Heart right ventricle (tissue), 16 donors: ENCODE measurements at regions not wholly inside any gene's neighbourhood (a gene's known extent, or its start where the extent isn't known, plus 50 kb on each side); places are given as distances from the start of the nearest gene placed in this dataset.
"Not testable (repeated sequence)": the region's sequence is repeated elsewhere in the genome, so short reads cannot be mapped to it uniquely, and the experiment has no call there.

ENCODE experiments used
- ATAC-seq, 8 donors: fragments of 200-7000 bp; cut with Tn5 transposase; one replicate each; pipeline ENCODE4 v1.9.1; 2020; ENCODE audit warnings: mild to moderate bottlenecking in 8 of 8, moderate library complexity in 8 of 8, moderate number of reproducible peaks in 1 of 8
- DNase-seq, 2 donors: peaks; one replicate each; pipeline ENCODE4 v3.0.0-alpha.2; 2020
- H3K27ac ChIP-seq, 10 donors: fragments of 200-600 bp; sonication (generic) in 2 of 10; one replicate each; pipeline versions ENCODE4 v1.5.0 to v1.8.0; 2020 to 2022; ENCODE audit warnings: mild to moderate bottlenecking in 3 of 10
- H3K27me3 ChIP-seq, 7 donors: fragments of 200-600 bp; one replicate each; pipeline ENCODE4 v1.8.0; 2021 to 2022; ENCODE audit warnings: mild to moderate bottlenecking in 2 of 7
- H3K36me3 ChIP-seq, 9 donors: fragments of 200-600 bp; sonication (generic) in 1 of 9; one replicate each; pipeline versions ENCODE4 v1.5.0 to v1.8.0; 2020 to 2022; ENCODE audit warnings: mild to moderate bottlenecking in 2 of 9
- H3K4me1 ChIP-seq, 9 donors: fragments of 200-600 bp; sonication (generic) in 1 of 9; one replicate each; pipeline versions ENCODE4 v1.5.0 to v1.8.0; 2020 to 2022; ENCODE audit warnings: mild to moderate bottlenecking in 4 of 9
- H3K4me3 ChIP-seq, 10 donors: fragments of 200-600 bp; sonication (generic) in 2 of 10; one replicate each; pipeline versions ENCODE4 v1.5.0 to v1.8.0; 2020 to 2022; ENCODE audit warnings: mild to moderate bottlenecking in 7 of 10, moderate library complexity in 2 of 10
- H3K9me3 ChIP-seq, 11 donors: fragments of 200-600 bp in 10 of 11; sonication (generic) in 2 of 11; one replicate each; pipeline versions ENCODE4 v1.5.0 to v1.8.0; 2013 to 2022; ENCODE audit warnings: mild to moderate bottlenecking in 2 of 11, control low read depth in 1 of 11, moderate library complexity in 1 of 11
- WGBS, 2 donors: extraction: QIAGEN DNeasy Blood & Tissue Kit; methylation state at CpG; one replicate each; pipeline ENCODE4 v1.1.7; 2013; ENCODE audit warnings: inconsistent platforms in 1 of 2; 5-methylcytosine and 5-hydroxymethylcytosine counted together
- intact Hi-C, 10 donors: fragments of 100-400 bp; cut with DNase I; formaldehyde crosslinking; loops; one replicate each; pipeline versions ENCODE4 v1.11.1 to v1.14.2; 2022
- TF ChIP-seq, protein P1 (sequence below), 9 donors: fragments of 200-600 bp; sonication (generic) in 2 of 9; IDR thresholded peaks; one replicate each; pipeline versions ENCODE4 v1.5.0 to v1.8.0; 2021 to 2022; ENCODE audit warnings: antibody characterized with exemption in 9 of 9, mild to moderate bottlenecking in 5 of 9, moderate library complexity in 1 of 9
- donor health status: Arrhythmogenic right ventricular cardiomyopathy.
- donor health status: ischemic (EF 13 %, LVEDD 7.1; RV severe dilation, severe dysfunction).
- donor health status: healthy with polysubstance abuse.
- donor health status: DM: no; HTN: yes; CAD: no.
- donor health status: DM: no; HTN: no; CAD: no.
- donor health status: ischemic (EF 25% LVEDD 6.9; RV normal size, moderate dysfunction).
- donor health status: ischemic (EF 25% LVEDD 5.7; RV mildly dilated, moderate dysfunction).
- donor health status: healthy.
- donor health status: DM: yes; HTN: yes; CAD: no.
- donor health status: Ischemic cardiomyopathy.
- donor health status: ischemic (EF 35%, LVEDD 5.7; RV mildly dilated, moderate dysfunction).
- donor health status: nonischemic (EF 11% LVEDD 7.7; RV severe dilation, severe dysfunction).
- donor health status: DM: yes; HTN: yes; CAD: no.
- donor health status: PGD.
- donor health status: ischemic (EF 29% LVEDD 5.4; RV normal size, mild dysfunction).
- donor health status: nonischemic (EF 23%, LVEDD 6.1; RV moderate dilation, normal function).

DNA sequence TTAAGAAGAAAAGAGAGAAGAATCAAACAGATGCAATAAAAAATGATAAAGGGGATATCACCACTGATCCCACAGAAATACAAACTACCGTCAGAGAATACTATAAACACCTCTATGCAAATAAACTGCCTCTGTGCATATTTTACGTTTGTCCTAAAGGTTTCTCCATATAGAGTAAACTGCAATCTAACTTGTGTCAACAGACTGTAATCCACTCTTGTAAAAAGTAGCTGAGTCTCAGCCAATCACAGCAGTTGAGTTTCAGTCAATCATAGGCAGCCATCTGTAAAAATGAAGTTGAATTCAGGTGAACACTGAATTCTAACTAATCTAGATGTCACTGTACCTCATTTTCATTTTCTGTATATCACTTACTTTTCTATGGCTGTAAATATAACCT lies 112.2 kb upstream of the SYNCRIP start:
- Histone ChIP-seq H3K27ac (no peak overlapping the region), H3K9me3 (no peaks in the 10 kb centered on the region), H3K36me3 (no peaks in the 10 kb centered on the region), H3K4me1 (no peaks in the 10 kb centered on the region), H3K27me3 (peaks cover 0 to 5% (median 0%) of the 10 kb centered on the region in 7 donors), H3K4me3 (no peak overlapping the region)
- DNase-seq: no peak
- intact Hi-C loops: loop anchor here in 4 of 10 donors (5.0 to 10.0 kb wide), 5 partner anchors 167 to 1270 kb away; no protein-coding TSS in a partner anchor
- ATAC-seq: no peak
- TF ChIP-seq, protein P1, sequence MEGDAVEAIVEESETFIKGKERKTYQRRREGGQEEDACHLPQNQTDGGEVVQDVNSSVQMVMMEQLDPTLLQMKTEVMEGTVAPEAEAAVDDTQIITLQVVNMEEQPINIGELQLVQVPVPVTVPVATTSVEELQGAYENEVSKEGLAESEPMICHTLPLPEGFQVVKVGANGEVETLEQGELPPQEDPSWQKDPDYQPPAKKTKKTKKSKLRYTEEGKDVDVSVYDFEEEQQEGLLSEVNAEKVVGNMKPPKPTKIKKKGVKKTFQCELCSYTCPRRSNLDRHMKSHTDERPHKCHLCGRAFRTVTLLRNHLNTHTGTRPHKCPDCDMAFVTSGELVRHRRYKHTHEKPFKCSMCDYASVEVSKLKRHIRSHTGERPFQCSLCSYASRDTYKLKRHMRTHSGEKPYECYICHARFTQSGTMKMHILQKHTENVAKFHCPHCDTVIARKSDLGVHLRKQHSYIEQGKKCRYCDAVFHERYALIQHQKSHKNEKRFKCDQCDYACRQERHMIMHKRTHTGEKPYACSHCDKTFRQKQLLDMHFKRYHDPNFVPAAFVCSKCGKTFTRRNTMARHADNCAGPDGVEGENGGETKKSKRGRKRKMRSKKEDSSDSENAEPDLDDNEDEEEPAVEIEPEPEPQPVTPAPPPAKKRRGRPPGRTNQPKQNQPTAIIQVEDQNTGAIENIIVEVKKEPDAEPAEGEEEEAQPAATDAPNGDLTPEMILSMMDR (IDR thresholded peaks at IDR 0.05): no peak
- 55% methylated on average over 2 of the region's 2 CpGs for whole genome bisulfite sequencing, 2 donors

DNA sequence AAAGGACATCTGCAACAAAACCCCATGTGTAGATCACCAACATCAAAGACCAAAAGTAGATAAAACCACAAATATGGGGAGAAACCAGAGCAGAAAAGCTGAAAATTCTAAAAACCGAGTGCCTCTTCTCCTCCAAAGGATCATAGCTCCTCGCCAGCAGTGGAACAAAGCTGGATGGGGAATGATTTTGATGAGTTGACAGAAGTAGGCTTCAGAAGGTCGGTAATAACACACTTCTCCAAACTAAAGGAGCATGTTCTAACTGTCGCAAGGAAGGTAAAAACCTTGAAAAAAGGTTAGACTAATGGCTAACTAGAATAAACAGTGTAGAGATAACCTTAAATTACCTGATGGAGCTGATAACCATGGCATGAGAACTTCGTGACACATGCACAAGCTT lies 109.9 kb upstream of the SYNCRIP start:
- no peak for ATAC-seq
- no peak overlapping the region for H3K27ac ChIP-seq
- H3K9me3 ChIP-seq: no peaks in the 10 kb centered on the region
- H3K4me3 ChIP-seq: no peak overlapping the region
- DNase-seq: no peak
- H3K27me3 ChIP-seq: peaks cover 0 to 5% (median 0%) of the 10 kb centered on the region in 7 donors
- WGBS, 2 donors: 78 to 81% methylated on average over 5 of the region's 5 CpGs
- intact Hi-C loops: loop anchor here in 4 of 10 donors (10.0 kb wide), 2 partner anchors 1102 to 1272 kb away; no protein-coding TSS in a partner anchor
- TF ChIP-seq, protein P1 (IDR thresholded peaks at IDR 0.05): no peak
- H3K4me1 ChIP-seq: no peaks in the 10 kb centered on the region
- no peaks in the 10 kb centered on the region for H3K36me3 ChIP-seq

DNA sequence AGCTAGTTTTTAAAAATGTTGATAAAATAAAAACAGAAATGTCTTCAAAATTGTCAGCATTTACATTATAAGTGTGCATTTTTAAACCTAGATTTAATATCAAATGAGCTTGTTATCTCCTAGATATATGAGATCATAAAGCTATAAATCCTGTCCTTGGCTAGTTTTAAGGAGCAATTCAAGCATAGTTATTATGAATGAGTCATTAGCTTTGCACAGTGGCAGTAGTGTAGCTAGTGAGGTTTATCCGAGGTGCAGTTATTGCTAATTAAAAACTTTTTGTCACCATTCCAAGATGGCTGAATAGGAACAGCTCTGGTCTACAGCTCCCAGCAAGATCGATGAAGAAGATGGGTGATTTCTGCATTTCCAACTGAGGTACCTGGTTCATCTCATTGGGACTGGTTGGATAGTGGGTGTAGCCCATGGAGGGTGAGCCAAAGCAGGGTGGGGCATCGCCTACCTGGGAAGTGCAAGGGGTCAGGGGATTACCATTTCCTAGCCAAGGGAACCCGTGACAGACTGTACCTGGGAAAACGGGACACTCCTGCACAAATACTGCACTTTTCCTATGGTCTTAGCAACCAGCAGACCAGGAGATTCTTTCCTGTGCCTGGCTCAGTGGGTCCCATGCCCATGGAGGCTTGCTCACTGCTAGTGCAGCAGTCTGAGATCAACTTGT lies 108.8 kb upstream of the SYNCRIP start:
- DNase-seq (no peak), ATAC-seq (no peak)
- WGBS, 2 donors: 87 to 89% methylated on average over 5 of the region's 5 CpGs
- no peaks in the 10 kb centered on the region for H3K4me1 ChIP-seq
- no peak overlapping the region for H3K27ac ChIP-seq
- intact Hi-C loops: loop anchor here in 4 of 10 donors (10.0 kb wide), 2 partner anchors 1103 to 1273 kb away; no protein-coding TSS in a partner anchor
- H3K4me3 ChIP-seq: no peak overlapping the region
- TF ChIP-seq, protein P1 (IDR thresholded peaks at IDR 0.05): no peak
- H3K27me3 ChIP-seq: peaks cover 0 to 5% (median 0%) of the 10 kb centered on the region in 7 donors
- H3K36me3 ChIP-seq: no peaks in the 10 kb centered on the region
- H3K9me3 ChIP-seq: no peaks in the 10 kb centered on the region

DNA sequence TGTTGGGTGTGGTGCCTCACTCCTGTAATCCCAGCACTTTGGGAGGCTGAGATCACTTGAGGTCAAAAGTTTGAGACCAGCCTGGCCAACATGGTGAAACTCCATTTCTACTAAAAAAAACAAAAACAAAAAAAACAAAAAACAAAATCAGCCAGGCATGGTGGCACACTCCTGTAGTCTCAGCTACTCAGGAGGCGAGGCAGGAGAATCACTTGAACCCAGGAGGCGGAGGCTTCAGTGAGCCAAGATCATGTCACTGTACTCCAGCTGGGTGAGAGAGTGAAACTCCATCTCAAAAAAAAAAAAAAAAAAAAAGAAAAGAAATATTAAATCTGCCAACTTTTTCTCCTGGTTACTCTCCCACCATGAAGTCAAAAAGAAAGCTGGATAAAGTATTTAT lies 107.5 kb upstream of the SYNCRIP start:
- ATAC-seq, H3K27ac ChIP-seq, H3K36me3 ChIP-seq, H3K4me1 ChIP-seq, DNase-seq, H3K9me3 ChIP-seq, H3K27me3 ChIP-seq, H3K4me3 ChIP-seq: not testable (repeated sequence)
- WGBS, 2 donors: 75 to 87% methylated on average over 2 of the region's 2 CpGs
- intact Hi-C loops: loop anchor here in 4 of 10 donors (10.0 kb wide), 2 partner anchors 1105 to 1275 kb away; no protein-coding TSS in a partner anchor

DNA sequence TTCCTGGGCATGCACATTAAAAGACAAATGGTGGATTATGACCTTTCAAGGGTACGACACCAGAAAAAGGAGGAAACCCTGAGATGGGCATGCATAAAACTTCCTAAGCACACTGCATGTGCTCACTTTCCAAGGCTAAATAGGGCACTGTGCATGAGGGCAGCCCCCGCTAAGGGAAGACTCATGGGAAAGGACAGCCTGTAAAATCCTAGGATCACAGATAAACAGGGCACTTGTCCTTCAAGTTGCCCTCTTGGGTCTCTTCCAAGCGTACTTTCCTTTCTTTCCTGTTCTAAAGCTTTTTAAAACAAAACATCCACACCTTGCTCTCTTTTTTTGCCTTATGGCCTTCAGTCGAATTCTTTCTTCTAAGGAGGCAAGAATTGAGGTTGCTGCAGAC lies 106.5 kb upstream of the SYNCRIP start:
- 78 to 84% methylated on average over 4 of the region's 4 CpGs for WGBS, 2 donors
- no peaks in the 10 kb centered on the region for H3K4me1 ChIP-seq
- no peaks in the 10 kb centered on the region for H3K9me3 ChIP-seq
- no peak overlapping the region for H3K27ac ChIP-seq
- peaks cover 0 to 5% (median 0%) of the 10 kb centered on the region in 7 donors for H3K27me3 ChIP-seq
- DNase-seq (no peak), ATAC-seq (no peak)
- intact Hi-C loops: no loop called here
- TF ChIP-seq, protein P1 (IDR thresholded peaks at IDR 0.05): no peak
- no peaks in the 10 kb centered on the region for H3K36me3 ChIP-seq
- H3K4me3 ChIP-seq: no peak overlapping the region
